SK-N-MC (cell line): ENCODE measurements at regions not wholly inside any gene's neighbourhood (a gene's known extent, or its start where the extent isn't known, plus 50 kb on each side); places are given as distances from the start of the nearest gene placed in this dataset.

Experiments used
- FOXP2 ChIP-seq: optimal IDR thresholded peaks from 2 replicates; pipeline ENCODE3; 2011; ENCODE audit warnings: mild to moderate bottlenecking, moderate library complexity; ENCODE audit not compliant: insufficient read depth; ENCODE audit errors: extremely low read length, control extremely low read depth
- POLR2AphosphoS5 ChIP-seq: IDR thresholded peaks from 2 replicates; pipeline ENCODE4 v1.6.1; 2012; ENCODE audit warnings: mild to moderate bottlenecking, low read depth, low read length, borderline replicate concordance

DNA sequence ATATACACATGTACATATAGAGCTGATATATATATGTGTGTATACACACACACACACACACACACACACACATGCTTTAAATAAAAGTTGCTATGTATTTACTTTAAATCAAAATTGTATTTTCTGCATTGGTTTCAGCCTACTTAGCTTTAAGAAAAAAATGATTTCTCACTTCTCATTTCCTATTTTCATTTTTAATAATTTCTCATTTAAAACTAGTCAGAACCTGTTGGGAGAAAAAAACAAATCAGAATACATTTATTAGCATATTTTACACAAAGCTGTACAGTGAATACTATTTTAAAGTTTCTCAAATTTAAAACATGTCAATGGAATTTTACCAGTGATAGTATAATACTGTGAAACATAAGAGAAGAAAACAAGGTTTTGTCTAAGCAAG, 681.8 kb downstream of the CENPC start:
- TF ChIP-seq POLR2AphosphoS5: no peak
- TF ChIP-seq FOXP2: no peak
